Psoas muscle (tissue), 7 donors: ENCODE measurements at regions not wholly inside any gene's neighbourhood (a gene's known extent, or its start where the extent isn't known, plus 50 kb on each side); places are given as distances from the start of the nearest gene placed in this dataset.

Source experiments
- ATAC-seq, 4 donors: fragments of 200-7000 bp; cut with Tn5 transposase; one replicate each; pipeline ENCODE4 v1.9.1; 2020; ENCODE audit warnings: moderate library complexity in 3 of 4, mild to moderate bottlenecking in 2 of 4
- DNase-seq, 2 donors: peaks; one replicate each; pipeline ENCODE4 v3.0.0-alpha.2; 2020
- H3K27ac ChIP-seq: fragments of 200-600 bp; one replicate; pipeline ENCODE4 v1.8.0; 2022
- H3K27me3 ChIP-seq, 3 donors: fragments of 200-600 bp in 1 of 3; one replicate each; pipeline versions ENCODE4 v1.6.1 to v1.8.0; 2013 to 2022; ENCODE audit warnings: low read length in 2 of 3, mild to moderate bottlenecking in 2 of 3, moderate library complexity in 1 of 3; ENCODE audit not compliant: insufficient read depth in 3 of 3
- H3K36me3 ChIP-seq, 2 donors: fragments of 200-600 bp in 1 of 2; one replicate each; pipeline versions ENCODE4 v1.6.1 to v1.8.0; 2013 to 2022; ENCODE audit warnings: low read depth in 1 of 2, mild to moderate bottlenecking in 1 of 2, moderate library complexity in 1 of 2; ENCODE audit not compliant: insufficient read depth in 1 of 2
- H3K4me1 ChIP-seq: fragments of 200-600 bp; one replicate; pipeline ENCODE4 v1.8.0; 2022
- H3K4me3 ChIP-seq: fragments of 200-600 bp; one replicate; pipeline ENCODE4 v1.8.0; 2022; ENCODE audit warnings: mild to moderate bottlenecking
- H3K9me3 ChIP-seq: fragments of 200-600 bp; one replicate; pipeline ENCODE4 v1.8.0; 2022
- CTCF ChIP-seq: fragments of 200-600 bp; IDR thresholded peaks from one replicate; pipeline ENCODE4 v1.8.0; 2022; ENCODE audit warnings: antibody characterized with exemption
- WGBS, 3 donors: extraction: QIAGEN DNeasy Blood & Tissue Kit; methylation state at CpG; one replicate each; pipeline versions ENCODE4 v1.1.6 to v1.1.7; 2013; 5-methylcytosine and 5-hydroxymethylcytosine counted together
- intact Hi-C, 2 donors: fragments of 100-400 bp; cut with DNase I; formaldehyde crosslinking; loops; one replicate each; pipeline versions ENCODE4 v1.11.0 to v1.14.2; 2022
- donor health status: healthy with polysubstance abuse.
- donor health status: DM: no; HTN: no; CAD: no; lungs with moderate emphysema.
- donor health status: Bipolar disorder and iron deficiency.
- donor health status: healthy.
- donor health status: DM: yes; HTN: yes; CAD: no.
- donor health status: DM: no; HTN: no; CAD: no.
- donor health status: DM: yes; HTN: yes; CAD: no.

- Histone ChIP-seq H3K27me3 (peaks cover 0 to 5% (median 0%) of the 10 kb centered on the region in 3 donors), H3K4me1 (no peaks in the 10 kb centered on the region), H3K36me3 (no peaks in the 10 kb centered on the region), H3K27ac (no peak overlapping the region), H3K9me3 (no peaks in the 10 kb centered on the region), H3K4me3 (no peak overlapping the region)
- no peak for TF ChIP-seq CTCF
- ATAC-seq = no peak
- 79 to 89% (median 85%) methylated on average over 10 of the region's 10 CpGs for WGBS, 3 donors
- intact Hi-C loops = no loop called here
- no peak for DNase-seq
These were observed 401.2 kb downstream of the MATN1 start for GRCh38 chr1:30321996-30322858.

- intact Hi-C loops = no loop called here
- ATAC-seq (no peak), DNase-seq (no peak)
- no peaks in the 10 kb centered on the region for H3K9me3 ChIP-seq
- peaks cover 0 to 5% (median 0%) of the 10 kb centered on the region in 3 donors for H3K27me3 ChIP-seq
- H3K4me3 ChIP-seq = no peak overlapping the region
- TF ChIP-seq CTCF = no peak
- no peaks in the 10 kb centered on the region for H3K36me3 ChIP-seq
- no peaks in the 10 kb centered on the region for H3K4me1 ChIP-seq
- H3K27ac ChIP-seq = no peak overlapping the region
- WGBS, 3 donors = 47 to 55% (median 47%) methylated on average over 13 of the region's 13 CpGs
These were observed 402.0 kb downstream of the MATN1 start for GRCh38 chr1:30321246-30321910.

GRCh38 chr1:30320581-30320890, 402.8 kb downstream of the MATN1 start:
- TF ChIP-seq CTCF = no peak
- ATAC-seq (peak in 2 of 4 donors; percentile 42 to 48), DNase-seq (no peak)
- H3K4me1 ChIP-seq = no peaks in the 10 kb centered on the region
- WGBS, 3 donors = 13 to 23% (median 17%) methylated on average over 2 of the region's 2 CpGs
- no peak overlapping the region for H3K27ac ChIP-seq
- intact Hi-C loops = no loop called here
- no peaks in the 10 kb centered on the region for H3K36me3 ChIP-seq
- H3K9me3 ChIP-seq = no peaks in the 10 kb centered on the region
- H3K4me3 ChIP-seq = no peak overlapping the region
- H3K27me3 ChIP-seq = peaks cover 0 to 5% (median 0%) of the 10 kb centered on the region in 3 donors

- ATAC-seq = no peak
- intact Hi-C loops = no loop called here
- Histone ChIP-seq H3K4me1 (no peaks in the 10 kb centered on the region), H3K36me3 (no peaks in the 10 kb centered on the region), H3K27ac (no peak overlapping the region), H3K4me3 (no peak overlapping the region), H3K9me3 (no peaks in the 10 kb centered on the region), H3K27me3 (peaks cover 0 to 10% (median 0%) of the 10 kb centered on the region in 3 donors)
- WGBS, 3 donors = 53 to 60% (median 58%) methylated on average over 11 of the region's 11 CpGs
- no peak for DNase-seq
- TF ChIP-seq CTCF = no peak
These were observed 403.4 kb downstream of the MATN1 start for GRCh38 chr1:30319765-30320580.
